IMR-90 (cell line): ENCODE measurements at regions not wholly inside any gene's neighbourhood (a gene's known extent, or its start where the extent isn't known, plus 50 kb on each side); places are given as distances from the start of the nearest gene placed in this dataset.

ENCODE experiments used
- ATAC-seq: fragments of 200-7000 bp; cut with Tn5 transposase; 2 replicates; pipeline ENCODE4 v1.9.1; 2020; ENCODE audit warnings: low read depth, mild to moderate bottlenecking, moderate library complexity
- BruUV-seq: library from RNA; stranded (reverse); fragments of 400-500 nt; replicated peaks from 2 replicates; lab custom pipeline; 2021; lab: Mats Ljungman, UMichigan
- CTCF ChIA-PET: fragments of 300-600 bp; formaldehyde crosslinking; extraction: SDS; loops from one replicate; lab custom pipeline; 2021; ENCODE audit warnings: antibody characterized with exemption; lab: Yijun Ruan, JAX
- POLR2A ChIA-PET: fragments of 300-600 bp; sonication (Branson Sonifier 250); formaldehyde crosslinking; loops from one replicate; lab custom pipeline; 2022; ENCODE audit warnings: antibody characterized with exemption; ENCODE audit not compliant: unreplicated experiment; lab: Charles Lee
- DNase-seq: peaks from one replicate; pipeline ENCODE4 v3.0.0; 2013
- H2AFZ ChIP-seq: replicated peaks from 2 replicates; pipeline ENCODE3; 2013; ENCODE audit warnings: low read length, mild to moderate bottlenecking; ENCODE audit not compliant: poor library complexity
- H2AK5ac ChIP-seq: 2 replicates; pipeline ENCODE4 v1.6.1; 2013; ENCODE audit warnings: low read depth, low read length, inconsistent platforms
- H2AK9ac ChIP-seq: replicated peaks from 2 replicates; pipeline ENCODE3; 2013; ENCODE audit warnings: mild to moderate bottlenecking, low read depth, low read length, moderate library complexity; ENCODE audit not compliant: poor library complexity
- H2BK120ac ChIP-seq: 2 replicates; pipeline ENCODE4 v1.6.1; 2013; ENCODE audit warnings: low read depth, low read length, inconsistent platforms
- H2BK15ac ChIP-seq: 3 replicates; pipeline ENCODE4 v1.6.1; 2013; ENCODE audit warnings: low read depth, low read length, inconsistent platforms
- H2BK20ac ChIP-seq: 2 replicates; pipeline ENCODE4 v1.6.1; 2013; ENCODE audit warnings: low read depth, mild to moderate bottlenecking, inconsistent platforms, low read length, moderate library complexity
- H2BK5ac ChIP-seq: 2 replicates; pipeline ENCODE4 v1.6.1; 2013; ENCODE audit warnings: mild to moderate bottlenecking, low read depth, low read length, inconsistent platforms; ENCODE audit not compliant: poor library complexity, severe bottlenecking
- H3K14ac ChIP-seq: replicated peaks from 2 replicates; pipeline ENCODE4 v1.6.1; 2013; ENCODE audit warnings: low read depth, low read length, inconsistent platforms
- H3K18ac ChIP-seq: 2 replicates; pipeline ENCODE4 v1.6.1; 2013; ENCODE audit warnings: low read depth, low read length, control low read depth
- H3K23ac ChIP-seq: 2 replicates; pipeline ENCODE4 v1.6.1; 2013; ENCODE audit warnings: low read depth, low read length, inconsistent platforms
- H3K27ac ChIP-seq: 2 replicates; pipeline ENCODE4 v1.5.1; 2013; ENCODE audit warnings: mild to moderate bottlenecking, control low read depth, low read length; ENCODE audit not compliant: insufficient read depth
- H3K27me3 ChIP-seq: 2 replicates; pipeline ENCODE4 v1.6.1; 2013; ENCODE audit warnings: low read length; ENCODE audit not compliant: control insufficient read depth, insufficient read depth
- H3K36me3 ChIP-seq: 2 replicates; pipeline ENCODE4 v1.6.1; 2013; ENCODE audit warnings: low read length, mixed read lengths; ENCODE audit not compliant: control insufficient read depth, insufficient read depth
- H3K4ac ChIP-seq: 2 replicates; pipeline ENCODE4 v1.6.1; 2013; ENCODE audit warnings: low read depth, low read length, inconsistent platforms
- H3K4me1 ChIP-seq: 2 replicates; pipeline ENCODE4 v1.6.1; 2013; ENCODE audit warnings: low read length, mixed read lengths; ENCODE audit not compliant: control insufficient read depth, insufficient read depth
- H3K4me2 ChIP-seq: 2 replicates; pipeline ENCODE4 v1.6.1; 2013; ENCODE audit warnings: low read depth, mild to moderate bottlenecking, control low read depth, low read length, moderate library complexity
- H3K4me3 ChIP-seq: 2 replicates; pipeline ENCODE4 v1.5.1; 2013; ENCODE audit warnings: low read depth, mild to moderate bottlenecking, control low read depth, low read length, moderate library complexity; ENCODE audit not compliant: insufficient read depth
- H3K56ac ChIP-seq: 2 replicates; pipeline ENCODE4 v1.6.1; 2013; ENCODE audit warnings: low read length, inconsistent platforms; ENCODE audit not compliant: insufficient read depth; ENCODE audit errors: extremely low read depth
- H3K79me1 ChIP-seq, 2 experiments: 2 replicates each; pipeline ENCODE4 v1.6.1; 2013; ENCODE audit warnings: low read length in 2 of 2, inconsistent platforms in 1 of 2, low read depth in 1 of 2
- H3K9ac ChIP-seq: 2 replicates; pipeline ENCODE4 v1.6.1; 2013; ENCODE audit warnings: low read depth, low read length, control low read depth
- H3K9me1 ChIP-seq: 2 replicates; pipeline ENCODE4 v1.6.1; 2013; ENCODE audit warnings: low read length, inconsistent platforms; ENCODE audit not compliant: insufficient read depth
- H3K9me3 ChIP-seq: 2 replicates; pipeline ENCODE4 v1.6.1; 2013; ENCODE audit warnings: low read length; ENCODE audit not compliant: control insufficient read depth, insufficient read depth
- H4K20me1 ChIP-seq: 2 replicates; pipeline ENCODE4 v1.6.1; 2013; ENCODE audit warnings: low read length, inconsistent platforms; ENCODE audit not compliant: insufficient read depth
- H4K5ac ChIP-seq: 2 replicates; pipeline ENCODE4 v1.6.1; 2013; ENCODE audit warnings: mild to moderate bottlenecking, low read depth, low read length, control low read depth
- H4K8ac ChIP-seq, 2 experiments: 2 replicates each; pipeline ENCODE4 v1.6.1; 2013; ENCODE audit warnings: low read depth in 2 of 2, low read length in 2 of 2, control low read depth in 1 of 2, inconsistent platforms in 1 of 2
- H4K91ac ChIP-seq: 2 replicates; pipeline ENCODE4 v1.6.1; 2013; ENCODE audit warnings: low read depth, low read length, inconsistent platforms; ENCODE audit not compliant: insufficient read depth
- MAFK ChIP-seq: IDR thresholded peaks from 2 replicates; pipeline ENCODE4 v1.6.1; 2012; ENCODE audit warnings: low read depth, low read length, improper control_type of control experiment
- MAZ ChIP-seq: IDR thresholded peaks from 2 replicates; pipeline ENCODE4 v1.6.1; 2012; ENCODE audit warnings: low read depth, mild to moderate bottlenecking, low read length, improper control_type of control experiment, moderate library complexity, borderline replicate concordance
- RAD21 ChIP-seq: IDR thresholded peaks from 2 replicates; pipeline ENCODE4 v1.6.1; 2012; ENCODE audit warnings: low read length, improper control_type of control experiment
- WGBS, 2 experiments: methylation state at CpG; one replicate each; pipeline versions ENCODE4 v1.1.5 to v1.1.7; 2013; ENCODE audit warnings: missing lambda C conversion rate in 2 of 2; ENCODE audit not compliant: insufficient read length in 1 of 2; ENCODE audit errors: extremely low coverage in 2 of 2; 5-methylcytosine and 5-hydroxymethylcytosine counted together
- dilution Hi-C: fragments of 300-500 bp; cut with HindIII; formaldehyde crosslinking; loops from one replicate; pipeline ENCODE4 v1.14.3; 2018; ENCODE audit warnings: low sequenced_read_pairs; ENCODE audit not compliant: unreplicated experiment
- in situ Hi-C: fragments of 300-500 bp; cut with MboI; formaldehyde crosslinking; loops from 3 replicates; pipeline ENCODE4 v1.14.3; 2019; ENCODE audit warnings: low sequenced_read_pairs, inconsistent platforms, mixed read lengths
- intact Hi-C: fragments of 100-400 bp; cut with micrococcal nuclease; formaldehyde crosslinking; loops from 2 replicates; pipeline ENCODE4 v1.10.0; 2022
- TF ChIP-seq, protein P1 (sequence below): conservative IDR thresholded peaks from 2 replicates; pipeline ENCODE4 v1.5.1; 2012; ENCODE audit warnings: mild to moderate bottlenecking, low read depth, low read length, improper control_type of control experiment

DNA sequence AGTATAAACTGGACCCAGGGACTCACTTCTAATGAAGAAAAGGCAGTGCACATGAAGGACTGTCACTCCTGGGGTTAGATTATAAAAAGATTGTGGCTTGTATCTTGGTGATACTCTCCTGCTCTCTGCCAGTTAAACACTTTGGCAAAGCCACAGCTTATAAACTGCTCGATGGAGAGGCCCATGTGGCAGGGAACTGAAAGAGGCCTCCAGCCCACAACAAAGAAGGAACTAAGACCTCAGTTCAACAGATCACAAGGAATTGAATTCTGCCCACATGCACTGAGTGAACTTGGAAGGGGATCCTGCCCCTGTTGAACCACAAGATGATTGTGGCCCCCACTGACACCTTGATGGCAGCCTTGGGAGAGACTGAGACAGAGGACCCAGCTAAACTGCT lies 363.8 kb downstream of the CBLN4 start:
- H2AK9ac ChIP-seq, result no peak overlapping the region
- no peak overlapping the region for H3K4me2 ChIP-seq
- H3K56ac ChIP-seq, result no peak overlapping the region
- no CpG with 5 or more reads among the region's 1 CpG for WGBS, 2 experiments
- peaks cover 18% of the 10 kb centered on the region for H3K9me3 ChIP-seq
- H3K27me3 ChIP-seq, result no peaks in the 10 kb centered on the region
- intact Hi-C loops (no loop called here), dilution Hi-C loops (no loop called here), in situ Hi-C loops (no loop called here)
- no peak overlapping the region for H3K4me3 ChIP-seq
- ChIA-PET POLR2A (no interaction called here), CTCF (no interaction called here)
- no peak for ATAC-seq
- no peaks in the 10 kb centered on the region for H3K79me1 ChIP-seq
- no peak overlapping the region for H2AFZ ChIP-seq
- no peak for TF ChIP-seq RAD21
- TF ChIP-seq MAZ, result no peak
- no peak for TF ChIP-seq MAFK
- TF ChIP-seq, protein P1, sequence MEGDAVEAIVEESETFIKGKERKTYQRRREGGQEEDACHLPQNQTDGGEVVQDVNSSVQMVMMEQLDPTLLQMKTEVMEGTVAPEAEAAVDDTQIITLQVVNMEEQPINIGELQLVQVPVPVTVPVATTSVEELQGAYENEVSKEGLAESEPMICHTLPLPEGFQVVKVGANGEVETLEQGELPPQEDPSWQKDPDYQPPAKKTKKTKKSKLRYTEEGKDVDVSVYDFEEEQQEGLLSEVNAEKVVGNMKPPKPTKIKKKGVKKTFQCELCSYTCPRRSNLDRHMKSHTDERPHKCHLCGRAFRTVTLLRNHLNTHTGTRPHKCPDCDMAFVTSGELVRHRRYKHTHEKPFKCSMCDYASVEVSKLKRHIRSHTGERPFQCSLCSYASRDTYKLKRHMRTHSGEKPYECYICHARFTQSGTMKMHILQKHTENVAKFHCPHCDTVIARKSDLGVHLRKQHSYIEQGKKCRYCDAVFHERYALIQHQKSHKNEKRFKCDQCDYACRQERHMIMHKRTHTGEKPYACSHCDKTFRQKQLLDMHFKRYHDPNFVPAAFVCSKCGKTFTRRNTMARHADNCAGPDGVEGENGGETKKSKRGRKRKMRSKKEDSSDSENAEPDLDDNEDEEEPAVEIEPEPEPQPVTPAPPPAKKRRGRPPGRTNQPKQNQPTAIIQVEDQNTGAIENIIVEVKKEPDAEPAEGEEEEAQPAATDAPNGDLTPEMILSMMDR, result no peak
- H2BK120ac ChIP-seq, result no peak overlapping the region
- H3K23ac ChIP-seq, result no peak overlapping the region
- no peaks in the 10 kb centered on the region for H3K36me3 ChIP-seq
- no peak overlapping the region for H2BK20ac ChIP-seq
- no peak overlapping the region for H4K91ac ChIP-seq
- H3K4me1 ChIP-seq, result no peaks in the 10 kb centered on the region
- no peak overlapping the region for H4K5ac ChIP-seq
- H3K27ac ChIP-seq, result no peak overlapping the region
- no TSS peak for BruUV-seq
- H2BK5ac ChIP-seq, result no peak overlapping the region
- H4K20me1 ChIP-seq, result no peaks in the 10 kb centered on the region
- H2AK5ac ChIP-seq, result no peak overlapping the region
- no peak overlapping the region for H2BK15ac ChIP-seq
- H3K18ac ChIP-seq, result no peak overlapping the region
- H3K9ac ChIP-seq, result no peak overlapping the region
- DNase-seq, result no peak
- no peak overlapping the region for H3K14ac ChIP-seq
- H4K8ac ChIP-seq, result no peak overlapping the region
- H3K9me1 ChIP-seq, result no peaks in the 10 kb centered on the region
- no peak overlapping the region for H3K4ac ChIP-seq
